Esophagus squamous epithelium (tissue), 4 donors: ENCODE measurements at regions not wholly inside any gene's neighbourhood (a gene's known extent, or its start where the extent isn't known, plus 50 kb on each side); places are given as distances from the start of the nearest gene placed in this dataset.

Source experiments
- CTCF ChIP-seq, 6 experiments: fragments of 450-650 bp in 4 of 6; fragments of 200-600 bp in 2 of 6; sonication (generic) in 2 of 6; IDR thresholded peaks; one replicate each; pipeline ENCODE4 v1.5.1; 2016 to 2019; ENCODE audit warnings: antibody characterized with exemption in 6 of 6, mild to moderate bottlenecking in 4 of 6, moderate library complexity in 4 of 6
- POLR2A ChIP-seq, 4 donors: fragments of 450-650 bp; IDR thresholded peaks; one replicate each; pipeline ENCODE4 v1.6.1; 2017; ENCODE audit warnings: antibody characterized with exemption in 4 of 4, mild to moderate bottlenecking in 4 of 4, moderate library complexity in 3 of 4

- TF ChIP-seq CTCF (IDR thresholded peaks at IDR 0.05): no peak
- TF ChIP-seq POLR2A (IDR thresholded peaks at IDR 0.05): no peak
These were observed 402.4 kb downstream of the HGF start for GRCh38 chr7:81367326-81367931.
